Parathyroid adenoma (tissue), 2 donors: ENCODE measurements at regions not wholly inside any gene's neighbourhood (a gene's known extent, or its start where the extent isn't known, plus 50 kb on each side); places are given as distances from the start of the nearest gene placed in this dataset.
A peak's percentile ranks its signal among the peaks of the same experiment; 100 is the strongest.
"Not testable (repeated sequence)": the region's sequence is repeated elsewhere in the genome, so short reads cannot be mapped to it uniquely, and the experiment has no call there.

Experiments used
- H2AFZ ChIP-seq: fragments of 300-600 bp; sonication (generic); one replicate; pipeline ENCODE4 v1.7.0; 2017; ENCODE audit warnings: antibody characterized with exemption, mild to moderate bottlenecking
- H3K27ac ChIP-seq: fragments of 300-600 bp; sonication (generic); one replicate; pipeline ENCODE4 v1.7.0; 2017
- H3K27me3 ChIP-seq: fragments of 300-600 bp; sonication (generic); one replicate; pipeline ENCODE4 v1.7.0; 2017; ENCODE audit warnings: low read length; ENCODE audit not compliant: control insufficient read depth, insufficient read depth
- H3K36me3 ChIP-seq: fragments of 300-600 bp; sonication (generic); one replicate; pipeline ENCODE4 v1.7.0; 2017; ENCODE audit warnings: low read length; ENCODE audit not compliant: control insufficient read depth, insufficient read depth
- H3K4me1 ChIP-seq: fragments of 300-600 bp; sonication (generic); one replicate; pipeline ENCODE4 v1.7.0; 2017; ENCODE audit warnings: control low read depth
- H3K4me2 ChIP-seq: fragments of 300-600 bp; sonication (generic); one replicate; pipeline ENCODE4 v1.7.0; 2017; ENCODE audit warnings: low read length
- H3K4me3 ChIP-seq: fragments of 300-600 bp; sonication (generic); one replicate; pipeline ENCODE4 v1.7.0; 2017; ENCODE audit warnings: low read depth, low read length
- H3K79me2 ChIP-seq: fragments of 300-600 bp; sonication (generic); one replicate; pipeline ENCODE4 v1.7.0; 2017; ENCODE audit warnings: control low read depth
- H3K9ac ChIP-seq: fragments of 300-600 bp; sonication (generic); one replicate; pipeline ENCODE4 v1.7.0; 2017; ENCODE audit warnings: mild to moderate bottlenecking
- H3K9me3 ChIP-seq: fragments of 300-600 bp; sonication (generic); one replicate; pipeline ENCODE4 v1.7.0; 2017; ENCODE audit warnings: low read length; ENCODE audit not compliant: control insufficient read depth
- CTCF ChIP-seq: fragments of 300-600 bp; sonication (generic); IDR thresholded peaks from one replicate; pipeline ENCODE4 v1.7.0; 2017; ENCODE audit warnings: antibody characterized with exemption, mild to moderate bottlenecking
- donor health status: primary hyperparathyroidism.

- H3K79me2 ChIP-seq = no peaks in the 10 kb centered on the region
- H3K4me1 ChIP-seq = no peaks in the 10 kb centered on the region
- no peak overlapping the region for H3K27ac ChIP-seq
- no peaks in the 10 kb centered on the region for H3K9me3 ChIP-seq
- TF ChIP-seq CTCF = no peak
- H3K9ac ChIP-seq = no peak overlapping the region
- no peaks in the 10 kb centered on the region for H3K27me3 ChIP-seq
- H2AFZ ChIP-seq = no peak overlapping the region
- no peaks in the 10 kb centered on the region for H3K36me3 ChIP-seq
- no peak overlapping the region for H3K4me2 ChIP-seq
- no peak overlapping the region for H3K4me3 ChIP-seq
Observed at GRCh38 chr3:75337226-75337900, 326.8 kb upstream of the FRG2C start.

GRCh38 chr3:75338342-75338741 lies 325.8 kb upstream of the FRG2C start:
- Histone ChIP-seq H3K4me3 (no peak overlapping the region), H3K4me1 (no peaks in the 10 kb centered on the region), H3K79me2 (no peaks in the 10 kb centered on the region), H3K9me3 (no peaks in the 10 kb centered on the region), H3K4me2 (no peak overlapping the region), H3K36me3 (no peaks in the 10 kb centered on the region), H3K27ac (no peak overlapping the region), H2AFZ (no peak overlapping the region), H3K27me3 (no peaks in the 10 kb centered on the region), H3K9ac (no peak overlapping the region)
- TF ChIP-seq CTCF = no peak

- Histone ChIP-seq H3K4me1 (no peaks in the 10 kb centered on the region), H3K4me3 (no peak overlapping the region), H3K36me3 (no peaks in the 10 kb centered on the region), H3K27ac (no peak overlapping the region), H2AFZ (peak overlapping the region; percentile 81), H3K27me3 (no peaks in the 10 kb centered on the region), H3K4me2 (no peak overlapping the region), H3K79me2 (no peaks in the 10 kb centered on the region), H3K9ac (no peak overlapping the region), H3K9me3 (no peaks in the 10 kb centered on the region)
- TF ChIP-seq CTCF = peak; percentile 42
Observed at GRCh38 chr3:75341324-75342067, 322.6 kb upstream of the FRG2C start.

GRCh38 chr3:75342425-75342824 lies 321.7 kb upstream of the FRG2C start:
- Histone ChIP-seq H3K27ac (no peak overlapping the region), H3K9ac (no peak overlapping the region), H2AFZ (no peak overlapping the region), H3K36me3 (no peaks in the 10 kb centered on the region), H3K4me2 (no peak overlapping the region), H3K4me1 (no peaks in the 10 kb centered on the region), H3K4me3 (no peak overlapping the region), H3K27me3 (no peaks in the 10 kb centered on the region), H3K9me3 (no peaks in the 10 kb centered on the region), H3K79me2 (no peaks in the 10 kb centered on the region)
- TF ChIP-seq CTCF = no peak

GRCh38 chr3:75350536-75350935 lies 313.6 kb upstream of the FRG2C start:
- not testable (repeated sequence) for H3K4me3 ChIP-seq, H3K9ac ChIP-seq, H3K36me3 ChIP-seq, H2AFZ ChIP-seq, H3K9me3 ChIP-seq, H3K4me1 ChIP-seq, H3K4me2 ChIP-seq, H3K79me2 ChIP-seq, H3K27me3 ChIP-seq, H3K27ac ChIP-seq
